Head of caudate nucleus (tissue), 42 donors: ENCODE measurements at regions not wholly inside any gene's neighbourhood (a gene's known extent, or its start where the extent isn't known, plus 50 kb on each side); places are given as distances from the start of the nearest gene placed in this dataset.
A peak's percentile ranks its signal among the peaks of the same experiment; 100 is the strongest.
"Not testable (repeated sequence)": the region's sequence is repeated elsewhere in the genome, so short reads cannot be mapped to it uniquely, and the experiment has no call there.

Source experiments
- DNase-seq, 42 donors: peaks; one replicate each; pipeline versions ENCODE4 v3.0.0 to v3.0.0-alpha.2; 2020 to 2021; ENCODE audit warnings: mixed read lengths in 7 of 42
- intact Hi-C: fragments of 100-400 bp; cut with DNase I; formaldehyde crosslinking; loops from one replicate; pipeline ENCODE4 v1.15.0; 2022

DNA sequence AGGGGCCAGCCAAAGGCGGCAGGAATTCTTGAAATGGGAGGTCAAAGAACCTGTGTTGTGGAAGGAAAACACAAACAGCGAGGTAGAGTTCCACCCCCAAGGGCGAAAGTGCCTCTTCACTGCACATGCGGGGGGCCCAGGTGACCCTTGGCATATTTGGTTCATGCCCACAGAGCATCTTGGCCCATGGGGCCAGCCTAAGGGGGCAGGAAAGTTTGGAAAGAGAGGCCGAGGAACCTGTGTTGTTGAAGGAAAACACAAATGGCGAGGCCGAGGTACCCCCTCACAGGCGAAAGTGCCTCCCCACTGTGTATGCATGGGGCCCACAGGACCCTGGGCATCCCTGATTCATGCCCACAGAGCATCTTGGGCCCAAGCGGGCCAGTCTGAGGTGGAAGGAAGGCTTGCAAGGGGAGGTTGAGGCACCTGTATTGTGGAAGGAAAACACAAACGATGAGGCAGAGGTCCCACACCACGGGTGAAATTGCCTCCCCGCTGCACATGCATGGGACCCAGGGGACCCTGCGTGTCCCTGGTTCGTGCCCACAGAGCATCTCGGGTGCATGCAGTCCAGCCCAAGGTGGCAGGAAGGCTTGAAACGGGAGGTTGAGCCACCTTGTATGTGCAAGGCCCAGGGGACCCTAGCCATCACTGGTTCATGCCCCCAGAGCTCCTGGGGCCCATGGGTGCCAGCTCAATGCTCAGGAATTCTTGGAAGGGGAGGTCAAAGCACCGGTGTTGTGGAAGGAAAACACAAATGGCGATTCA, 384.1 kb downstream of the ALG10 start:
- peak in 26 of 42 donors; percentile 0 to 27 (median 3) for DNase-seq

GRCh38 chr12:34406996-34407300, 384.7 kb downstream of the ALG10 start:
- DNase-seq, result peak in 19 of 42 donors; percentile 0 to 30 (median 4)
- intact Hi-C loops, result no loop called here

More for the DNA sequence above, 384.1 kb downstream of the ALG10 start:
- intact Hi-C loops, result no loop called here

GRCh38 chr12:34407813-34408212, 385.5 kb downstream of the ALG10 start:
- DNase-seq, result no peak
- intact Hi-C loops, result no loop called here

DNA sequence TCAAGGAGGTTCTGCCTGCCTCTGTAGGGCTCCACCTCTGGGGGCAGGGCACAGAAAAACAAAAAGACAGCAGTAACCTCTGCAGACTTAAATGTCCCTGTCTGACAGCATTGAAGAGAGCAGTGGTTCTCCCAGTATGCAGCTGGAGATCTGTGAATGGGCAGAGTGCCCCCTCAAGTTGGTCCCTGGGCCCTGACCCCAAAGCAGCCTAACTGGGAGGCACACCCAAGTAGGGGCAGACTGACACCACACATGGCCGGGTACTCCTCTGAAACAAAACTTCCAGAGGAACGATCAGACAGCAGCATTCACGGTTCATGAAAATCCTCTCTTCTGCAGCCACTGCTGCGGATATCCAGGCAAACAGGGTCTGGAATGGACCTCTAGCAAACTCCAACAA, 409.2 kb downstream of the ALG10 start:
- intact Hi-C loops, result not testable (repeated sequence)
- peak in 2 of 42 donors; percentile 2 to 16 for DNase-seq
